H7 (cell line): ENCODE measurements at regions not wholly inside any gene's neighbourhood (a gene's known extent, or its start where the extent isn't known, plus 50 kb on each side); places are given as distances from the start of the nearest gene placed in this dataset.
"Not testable (repeated sequence)": the region's sequence is repeated elsewhere in the genome, so short reads cannot be mapped to it uniquely, and the experiment has no call there.

Experiments used
- DNase-seq: peaks from one replicate; pipeline ENCODE4 v3.0.0; 2012
- H3K27me3 ChIP-seq: 2 replicates; pipeline ENCODE4 v1.6.0; 2011; ENCODE audit warnings: mild to moderate bottlenecking, low read length; ENCODE audit not compliant: control insufficient read depth, insufficient read depth
- H3K36me3 ChIP-seq: replicated peaks from 2 replicates; pipeline ENCODE4 v1.5.1; 2011; ENCODE audit warnings: low read length; ENCODE audit not compliant: control insufficient read depth, insufficient read depth
- H3K4me3 ChIP-seq: 2 replicates; pipeline ENCODE4 v1.5.1; 2011; ENCODE audit warnings: low read depth, mild to moderate bottlenecking, control low read depth, low read length, moderate library complexity; ENCODE audit not compliant: insufficient read depth

DNA sequence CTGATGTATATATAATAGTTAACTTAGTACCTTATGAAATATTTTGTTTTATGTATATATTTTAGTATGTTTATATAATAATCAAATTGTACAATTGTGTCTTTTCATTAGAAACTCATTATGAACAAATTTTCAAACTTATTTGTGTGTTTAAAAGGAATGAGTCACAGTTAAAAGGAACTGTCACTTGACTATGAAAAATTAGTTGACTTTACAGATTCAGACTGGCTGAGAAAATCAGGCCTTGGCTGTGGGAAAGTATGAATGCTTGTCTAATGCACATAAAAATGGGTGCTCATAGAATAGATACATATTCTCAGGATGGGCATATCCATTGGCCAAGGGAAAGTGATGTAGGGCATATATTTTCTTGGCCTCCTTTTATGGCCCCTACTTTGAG lies 576.8 kb downstream of the SATB2 start:
- DNase-seq: no peak
- no peak overlapping the region for H3K4me3 ChIP-seq
- H3K36me3 ChIP-seq: no peaks in the 10 kb centered on the region
- no peaks in the 10 kb centered on the region for H3K27me3 ChIP-seq

DNA sequence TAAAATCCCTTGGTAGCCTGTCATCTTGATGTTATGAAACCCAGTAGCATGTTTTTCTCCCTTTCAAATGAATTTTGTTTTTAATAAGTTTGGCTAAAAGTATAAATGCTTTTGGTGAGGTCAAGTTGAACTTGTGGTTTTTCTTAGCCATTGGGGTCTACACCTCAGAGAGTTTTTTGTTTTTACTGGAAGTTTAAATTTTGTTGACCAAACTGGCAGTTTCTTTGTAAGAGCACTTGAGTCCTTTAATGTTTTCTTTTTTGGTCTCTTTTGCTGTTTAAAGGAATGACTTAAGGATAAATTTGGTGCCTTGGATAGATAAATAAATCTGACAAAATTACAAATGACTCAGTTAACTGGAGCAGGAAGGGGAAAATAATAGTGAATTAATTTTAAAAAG lies 577.3 kb downstream of the SATB2 start:
- no peak for DNase-seq
- no peak overlapping the region for H3K4me3 ChIP-seq
- no peaks in the 10 kb centered on the region for H3K27me3 ChIP-seq
- no peaks in the 10 kb centered on the region for H3K36me3 ChIP-seq

DNA sequence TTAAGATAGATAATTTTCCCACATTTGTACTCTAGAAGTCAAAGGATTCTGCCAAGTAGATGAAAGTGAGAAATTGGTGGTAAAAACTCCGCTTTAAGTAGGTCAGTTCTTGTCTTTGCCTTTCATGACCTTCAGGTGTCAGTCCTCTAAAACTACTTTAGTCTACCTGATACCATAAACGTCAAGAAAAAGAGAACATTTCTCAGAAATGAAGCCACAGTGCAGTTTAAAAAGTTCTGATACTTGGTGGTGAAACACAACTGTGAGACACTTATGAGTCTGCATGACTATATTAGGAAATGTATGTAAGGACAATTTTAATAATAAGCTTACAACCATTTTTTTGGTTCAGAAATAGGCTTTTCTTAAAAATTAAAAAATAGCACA lies 583.3 kb downstream of the SATB2 start:
- Histone ChIP-seq H3K36me3 (no peaks in the 10 kb centered on the region), H3K4me3 (no peak overlapping the region), H3K27me3 (no peaks in the 10 kb centered on the region)
- no peak for DNase-seq

DNA sequence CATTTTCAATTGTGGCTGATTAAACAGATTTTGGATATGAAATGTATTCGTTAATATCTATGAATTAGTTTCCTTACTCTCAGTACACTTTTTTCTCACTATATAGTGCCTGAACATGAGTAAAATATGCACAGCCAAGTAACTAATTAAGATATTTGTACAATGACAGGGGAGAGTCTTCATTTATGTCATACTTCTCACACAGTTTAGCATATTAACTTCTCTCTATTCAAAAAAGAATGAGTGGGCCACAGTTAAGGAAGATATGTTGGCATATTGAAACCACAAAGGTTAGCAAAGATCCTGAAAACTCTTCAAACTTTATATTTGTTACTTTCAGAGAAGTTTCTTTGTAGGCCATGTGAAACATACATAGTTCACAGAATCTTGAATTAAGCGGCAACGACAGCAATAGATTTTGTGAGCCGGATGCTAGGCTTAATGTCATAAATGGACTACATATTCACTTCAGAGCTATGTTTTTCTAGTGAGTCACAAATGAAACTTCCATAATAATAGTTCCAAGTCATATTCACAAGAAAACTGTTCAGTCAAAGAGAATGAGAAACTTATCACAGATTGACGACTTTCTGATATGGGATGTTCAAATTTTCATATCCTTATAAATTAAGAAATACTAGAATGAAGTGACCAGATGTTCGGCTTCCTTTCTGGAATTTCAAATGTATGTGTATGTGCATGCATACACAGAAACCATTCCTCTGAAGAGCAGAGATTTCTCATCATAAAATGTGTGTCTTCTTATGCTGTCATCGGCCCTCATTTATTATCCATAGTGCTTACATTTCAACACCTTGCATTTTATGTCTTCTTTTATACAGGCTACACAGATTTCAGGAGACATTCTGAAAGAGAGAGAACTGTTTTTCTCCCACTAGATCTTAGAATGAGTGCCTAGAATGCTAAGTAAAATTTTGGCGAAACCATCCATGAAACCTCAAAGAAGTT lies 584.0 kb downstream of the SATB2 start:
- no peak for DNase-seq
- Histone ChIP-seq H3K36me3 (no peaks in the 10 kb centered on the region), H3K27me3 (no peaks in the 10 kb centered on the region), H3K4me3 (no peak overlapping the region)

DNA sequence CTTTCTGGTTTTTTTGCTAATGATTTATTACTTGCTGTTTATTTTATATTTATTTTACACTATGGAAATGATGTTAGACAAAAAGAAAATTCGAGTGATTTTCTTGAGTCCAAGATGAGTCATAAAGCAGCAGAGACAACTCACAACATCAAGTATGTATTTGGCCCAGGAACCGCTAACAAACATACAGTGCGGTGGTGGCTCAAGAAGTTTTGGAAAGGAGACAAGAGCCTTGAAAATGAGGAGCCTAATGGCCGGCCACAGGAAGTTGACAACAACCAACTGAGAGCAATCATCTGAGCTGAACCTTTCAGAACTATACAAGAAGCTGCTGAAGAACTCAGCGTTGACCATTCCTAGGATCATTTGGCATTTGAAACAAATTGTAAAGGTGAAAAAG lies 594.1 kb downstream of the SATB2 start:
- Histone ChIP-seq H3K27me3 (no peaks in the 10 kb centered on the region), H3K4me3 (no peak overlapping the region), H3K36me3 (no peaks in the 10 kb centered on the region)
- DNase-seq: no peak

DNA sequence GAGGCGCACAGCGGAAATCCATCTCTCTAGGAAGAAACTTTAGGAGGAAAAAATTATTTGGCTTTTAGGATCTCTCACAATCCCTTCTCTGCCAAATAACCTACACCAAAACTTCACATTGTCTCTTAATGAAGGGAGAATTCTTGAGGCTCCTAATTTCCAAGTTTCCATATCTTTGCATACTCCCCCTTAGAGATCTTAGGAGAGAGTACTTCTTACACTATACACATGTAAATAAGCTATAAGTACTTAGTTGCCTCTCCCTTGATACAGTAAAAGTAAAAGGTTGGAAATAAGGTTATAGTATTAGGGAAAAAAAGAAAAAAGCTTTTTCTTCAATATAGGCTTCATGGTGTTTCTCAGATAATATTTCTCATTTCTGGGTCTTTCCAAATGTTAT lies 596.7 kb downstream of the SATB2 start:
- Histone ChIP-seq H3K4me3 (no peak overlapping the region), H3K36me3 (no peaks in the 10 kb centered on the region), H3K27me3 (no peaks in the 10 kb centered on the region)
- DNase-seq: no peak

DNA sequence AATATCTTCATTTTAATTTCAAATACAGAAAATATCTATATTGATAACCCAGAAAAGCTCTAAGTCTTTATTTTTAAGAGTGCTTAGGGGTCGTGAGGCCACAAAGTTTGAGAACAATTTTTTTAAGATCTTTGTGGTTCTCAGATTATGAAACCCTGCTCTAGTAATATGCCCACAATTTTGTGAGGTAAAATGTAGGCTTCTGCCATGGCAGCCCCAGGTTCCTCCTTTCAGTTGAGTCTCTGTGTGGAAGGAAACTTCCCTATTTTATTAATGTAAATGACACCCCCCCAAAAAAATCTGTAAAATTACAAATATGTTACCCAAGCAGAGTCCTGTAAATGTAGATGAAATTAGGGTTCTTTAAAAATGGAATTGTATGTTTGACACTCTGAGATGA lies 600.5 kb downstream of the SATB2 start:
- Histone ChIP-seq H3K27me3 (no peaks in the 10 kb centered on the region), H3K36me3 (no peaks in the 10 kb centered on the region), H3K4me3 (no peak overlapping the region)
- DNase-seq: no peak

DNA sequence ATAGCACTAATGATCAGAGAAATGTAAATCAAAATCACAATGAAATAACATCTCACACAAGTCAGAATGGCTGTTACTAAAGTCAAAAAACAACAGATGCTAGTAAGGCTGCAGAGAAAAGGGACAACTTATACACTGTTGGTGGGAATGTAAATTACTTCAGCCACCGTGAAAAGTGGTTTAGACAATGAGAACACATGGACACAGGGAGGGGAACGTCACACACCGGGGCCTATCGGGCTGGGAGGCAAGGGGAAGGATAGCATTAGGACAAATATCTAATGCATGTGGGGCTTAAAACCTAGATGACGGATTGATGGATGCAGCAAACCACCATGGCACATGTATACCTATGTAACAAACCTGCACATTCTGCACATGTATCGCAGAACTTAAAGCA lies 602.0 kb downstream of the SATB2 start:
- DNase-seq, H3K4me3 ChIP-seq, H3K36me3 ChIP-seq, H3K27me3 ChIP-seq: not testable (repeated sequence)

DNA sequence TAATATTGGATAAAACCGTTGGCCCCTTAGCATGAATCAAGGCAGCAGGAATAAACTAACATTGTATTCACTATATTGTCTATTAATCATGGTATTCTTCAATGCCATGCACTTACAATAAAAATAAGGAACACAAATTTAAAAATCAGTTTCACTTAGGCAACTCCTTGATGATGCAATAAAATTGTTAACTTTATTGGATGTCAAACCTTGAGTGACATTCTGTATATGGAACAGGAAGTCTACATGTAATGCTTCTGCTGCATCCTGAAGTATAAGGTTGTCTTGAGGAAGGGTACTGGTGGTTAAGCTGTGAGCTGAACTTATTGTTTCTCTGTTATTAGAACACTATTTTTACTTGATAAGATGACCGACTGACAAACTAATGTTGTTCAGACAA lies 605.5 kb downstream of the SATB2 start:
- no peak overlapping the region for H3K4me3 ChIP-seq
- no peaks in the 10 kb centered on the region for H3K27me3 ChIP-seq
- H3K36me3 ChIP-seq: no peaks in the 10 kb centered on the region
- DNase-seq: no peak

DNA sequence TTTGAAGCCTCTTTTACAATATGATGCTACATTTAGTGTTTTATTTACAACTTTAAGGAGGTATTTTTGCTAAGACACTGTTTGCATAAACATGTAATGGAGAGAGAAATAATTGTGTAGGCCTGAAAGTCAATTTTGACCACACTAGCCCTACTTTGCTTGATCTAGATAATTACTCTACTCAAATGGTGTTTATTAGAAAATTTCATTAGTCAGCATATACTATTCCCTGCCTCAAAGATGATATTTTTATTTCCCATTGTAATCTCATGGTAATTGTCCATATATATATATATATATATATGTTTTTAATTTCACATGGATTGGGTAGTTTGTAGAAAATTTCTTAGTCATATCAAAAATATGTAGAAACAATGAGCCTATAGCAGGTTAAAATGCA lies 632.2 kb downstream of the SATB2 start:
- Histone ChIP-seq H3K4me3 (no peak overlapping the region), H3K36me3 (no peaks in the 10 kb centered on the region), H3K27me3 (no peaks in the 10 kb centered on the region)
- no peak for DNase-seq

DNA sequence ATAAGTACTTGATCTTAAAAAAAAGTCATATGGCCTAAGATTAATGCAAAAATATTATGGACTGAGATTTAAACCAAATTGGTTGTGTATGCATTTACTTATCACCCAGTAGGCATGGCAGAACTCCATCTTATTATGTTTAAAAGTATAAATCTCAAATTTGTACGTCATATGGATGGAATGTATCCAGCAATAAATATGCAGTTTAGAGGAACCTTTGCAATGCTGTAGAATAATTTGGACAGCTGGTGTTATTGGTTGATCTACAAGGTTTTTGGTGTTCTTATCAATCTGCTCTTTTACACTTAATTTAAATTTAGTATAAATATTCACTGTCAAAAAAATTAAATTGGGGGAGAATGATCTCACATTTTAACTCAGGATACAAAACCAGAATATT lies 640.2 kb downstream of the SATB2 start:
- Histone ChIP-seq H3K36me3 (no peaks in the 10 kb centered on the region), H3K27me3 (no peaks in the 10 kb centered on the region), H3K4me3 (no peak overlapping the region)
- no peak for DNase-seq

DNA sequence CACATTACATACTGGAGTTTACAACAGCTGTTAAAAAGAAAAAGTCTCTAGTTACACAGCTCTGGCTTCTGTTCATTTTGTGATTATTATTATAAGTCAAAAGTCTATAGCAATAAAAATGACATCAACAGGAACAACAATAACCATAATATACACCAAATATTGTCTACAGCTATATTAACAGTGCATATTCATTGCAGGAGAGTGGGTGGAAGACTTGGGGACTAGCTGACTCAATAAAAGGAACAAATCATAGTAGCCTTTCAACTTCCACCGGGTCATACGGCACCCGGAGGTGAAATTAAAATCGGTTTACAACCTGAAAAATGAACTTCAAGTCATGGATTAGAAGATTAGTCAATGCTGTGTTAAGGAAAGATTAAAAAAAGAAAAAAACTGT lies 642.1 kb downstream of the SATB2 start:
- Histone ChIP-seq H3K27me3 (no peaks in the 10 kb centered on the region), H3K36me3 (no peaks in the 10 kb centered on the region), H3K4me3 (no peak overlapping the region)
- no peak for DNase-seq

DNA sequence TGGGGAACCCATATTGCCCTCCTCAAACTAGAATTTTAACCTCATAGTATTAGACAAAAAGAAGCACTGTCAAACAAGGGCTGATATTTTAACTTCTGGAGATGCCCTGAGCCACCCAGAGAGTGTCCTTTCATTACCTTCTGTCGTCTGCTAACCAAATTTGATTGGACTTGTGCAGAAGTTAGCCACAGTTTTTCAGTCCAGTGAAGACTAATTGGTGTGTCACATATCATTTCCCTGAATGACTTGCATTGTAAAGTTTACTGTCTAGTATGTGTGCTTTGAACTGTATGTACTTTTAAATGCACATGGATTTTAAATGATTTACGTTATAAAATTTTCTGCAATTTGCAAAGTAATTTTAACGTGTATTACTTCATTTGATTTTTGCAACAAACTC lies 646.5 kb downstream of the SATB2 start:
- no peak for DNase-seq
- Histone ChIP-seq H3K36me3 (no peaks in the 10 kb centered on the region), H3K4me3 (no peak overlapping the region), H3K27me3 (no peaks in the 10 kb centered on the region)

DNA sequence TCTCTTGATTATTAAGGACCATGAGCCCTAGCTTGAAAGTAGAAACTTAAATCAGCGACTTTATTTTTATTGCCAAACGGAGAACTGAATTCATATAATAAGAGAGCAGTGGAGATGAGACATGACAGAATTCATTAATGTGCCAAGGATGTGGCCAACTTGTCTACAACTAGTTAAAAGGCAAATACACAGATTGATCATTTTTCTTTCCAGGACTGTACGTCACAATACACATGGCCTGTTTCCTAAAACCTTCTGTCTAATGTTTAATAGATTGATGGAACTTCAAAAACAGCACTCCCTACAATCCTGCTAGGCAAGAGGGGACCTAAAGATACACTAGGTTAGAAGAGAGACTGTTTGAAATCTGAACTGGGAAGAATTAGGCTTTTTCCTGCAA lies 647.8 kb downstream of the SATB2 start:
- DNase-seq: no peak
- Histone ChIP-seq H3K36me3 (no peaks in the 10 kb centered on the region), H3K27me3 (no peaks in the 10 kb centered on the region), H3K4me3 (no peak overlapping the region)

DNA sequence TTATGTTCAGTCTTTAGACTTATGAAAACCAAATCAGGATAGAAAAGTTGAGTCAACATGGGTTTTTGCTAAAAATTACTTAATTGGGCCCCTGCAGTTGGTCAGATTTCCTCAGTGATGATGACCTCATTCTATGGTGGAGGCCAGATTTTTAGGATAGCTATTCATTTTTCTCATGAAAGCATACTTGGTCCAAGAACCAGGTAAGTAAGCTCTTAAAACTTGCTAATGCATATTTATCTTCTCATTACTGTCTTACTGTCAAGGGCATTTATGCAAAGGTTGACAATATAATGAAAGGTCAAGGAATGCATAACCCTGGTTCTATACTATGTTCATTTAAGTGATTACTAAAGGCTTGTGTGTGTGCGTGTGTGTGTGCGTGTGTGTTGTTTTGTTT lies 650.6 kb downstream of the SATB2 start:
- Histone ChIP-seq H3K4me3 (no peak overlapping the region), H3K27me3 (no peaks in the 10 kb centered on the region), H3K36me3 (no peaks in the 10 kb centered on the region)
- DNase-seq: no peak

DNA sequence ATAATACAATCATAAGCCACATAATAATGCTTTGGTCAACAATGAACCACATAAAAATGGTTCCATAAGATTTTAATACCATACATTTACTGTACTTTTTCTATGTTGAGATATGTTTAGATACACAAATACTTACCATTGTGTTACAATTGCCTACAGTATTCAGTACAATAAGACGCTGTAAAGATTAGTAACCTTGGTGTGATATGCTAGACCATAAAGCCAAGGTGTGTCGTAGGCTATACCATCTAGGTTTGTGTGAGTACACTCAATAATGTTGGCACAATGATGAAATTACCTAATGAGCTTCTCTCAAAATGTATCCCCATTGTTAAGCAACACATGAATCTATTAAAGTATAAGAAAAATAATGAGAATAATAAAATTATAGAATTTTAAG lies 662.3 kb downstream of the SATB2 start:
- H3K4me3 ChIP-seq: no peak overlapping the region
- DNase-seq: no peak
- H3K27me3 ChIP-seq: no peaks in the 10 kb centered on the region
- H3K36me3 ChIP-seq: no peaks in the 10 kb centered on the region
